Aorta (tissue), 5 donors: ENCODE measurements at regions not wholly inside any gene's neighbourhood (a gene's known extent, or its start where the extent isn't known, plus 50 kb on each side); places are given as distances from the start of the nearest gene placed in this dataset.
"Not testable (repeated sequence)": the region's sequence is repeated elsewhere in the genome, so short reads cannot be mapped to it uniquely, and the experiment has no call there.

ENCODE experiments used
- ATAC-seq: fragments of 200-7000 bp; cut with Tn5 transposase; one replicate; pipeline ENCODE4 v1.9.1; 2022; ENCODE audit warnings: moderate library complexity; ENCODE audit not compliant: low FRiP score
- DNase-seq, 2 donors: peaks; one replicate each; pipeline ENCODE4 v3.0.0-alpha.2; 2020
- H3K27ac ChIP-seq, 2 donors: one replicate each; pipeline ENCODE4 v1.5.1; 2013; ENCODE audit warnings: low read length in 2 of 2, mild to moderate bottlenecking in 2 of 2, moderate library complexity in 2 of 2, control low read depth in 1 of 2, inconsistent platforms in 1 of 2, low read depth in 1 of 2
- H3K27me3 ChIP-seq, 2 donors: one replicate each; pipeline ENCODE4 v1.6.1; 2013; ENCODE audit warnings: control low read depth in 1 of 2, low read length in 1 of 2, mild to moderate bottlenecking in 1 of 2, moderate library complexity in 1 of 2; ENCODE audit not compliant: insufficient read depth in 2 of 2, control insufficient read depth in 1 of 2
- H3K36me3 ChIP-seq, 2 donors: one replicate each; pipeline ENCODE4 v1.6.1; 2013; ENCODE audit warnings: control low read depth in 1 of 2, low read length in 1 of 2, mild to moderate bottlenecking in 1 of 2; ENCODE audit not compliant: insufficient read depth in 2 of 2, control insufficient read depth in 1 of 2
- H3K4me1 ChIP-seq, 2 donors: one replicate each; pipeline ENCODE4 v1.6.1; 2013; ENCODE audit warnings: low read length in 2 of 2, control low read depth in 1 of 2, mild to moderate bottlenecking in 1 of 2, moderate library complexity in 1 of 2; ENCODE audit not compliant: insufficient read depth in 2 of 2, control insufficient read depth in 1 of 2
- H3K4me3 ChIP-seq, 2 donors: one replicate each; pipeline ENCODE4 v1.5.1; 2013; ENCODE audit warnings: low read length in 2 of 2, control low read depth in 1 of 2, mild to moderate bottlenecking in 1 of 2
- H3K9me3 ChIP-seq: one replicate; pipeline ENCODE4 v1.6.1; 2013; ENCODE audit warnings: mild to moderate bottlenecking, low read length; ENCODE audit not compliant: control insufficient read depth
- WGBS, 2 donors: extraction: QIAGEN DNeasy Blood & Tissue Kit; methylation state at CpG; one replicate each; pipeline ENCODE4 v1.1.7; 2013; 5-methylcytosine and 5-hydroxymethylcytosine counted together
- intact Hi-C, 2 donors: fragments of 100-400 bp; cut with DNase I; formaldehyde crosslinking; loops; one replicate each; pipeline versions ENCODE4 v1.14.2 to v1.15.0; 2022
- donor health status: healthy with polysubstance abuse.
- donor health status: Bipolar disorder and iron deficiency.
- donor health status: DM: no; HTN: no; CAD: no.
- donor health status: DM: no; HTN: no; CAD: no.
- donor health status: DM: yes; HTN: yes; CAD: no.

DNA sequence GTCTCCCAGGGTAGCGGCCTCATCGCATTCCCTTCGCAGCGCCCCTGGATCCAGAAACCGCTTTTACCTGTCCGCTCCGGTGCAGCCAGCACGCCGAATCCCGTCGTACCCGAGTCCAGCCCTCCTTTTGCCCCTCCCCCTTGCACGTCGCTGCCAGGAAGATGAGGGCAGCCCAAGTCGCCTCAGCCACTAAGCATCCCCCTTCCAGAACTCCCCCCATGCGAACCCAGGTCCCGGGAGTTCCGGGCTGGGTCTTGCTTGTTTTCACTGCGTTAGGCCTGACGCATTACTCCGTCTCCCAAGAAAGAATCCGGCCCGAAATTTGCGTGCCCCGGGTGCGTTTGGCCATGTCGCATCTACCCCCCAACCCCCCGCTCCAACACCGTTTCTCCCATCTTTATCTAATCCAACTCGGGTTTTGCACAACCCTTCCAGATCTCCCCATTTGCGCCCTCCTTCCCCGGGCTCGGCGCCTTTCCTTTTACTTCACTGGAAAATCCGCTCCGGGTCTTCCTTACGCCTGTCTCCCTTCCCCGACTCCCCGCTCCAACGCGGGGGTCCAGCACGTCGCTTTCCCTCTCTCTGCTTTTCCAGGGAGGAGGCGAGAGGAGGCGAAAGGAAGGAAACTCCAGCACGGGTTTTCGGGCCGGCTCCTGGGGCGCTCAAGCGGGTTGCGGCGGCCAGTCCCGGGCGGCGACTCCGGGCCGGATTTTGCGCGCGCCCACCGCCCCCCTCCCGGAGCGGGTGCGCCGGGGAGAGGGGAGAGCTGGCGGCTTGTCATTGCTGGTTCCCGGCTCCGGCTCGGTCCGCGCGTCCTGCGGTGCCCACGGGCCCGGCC, 116.0 kb downstream of the CRLF3 start:
- H3K27me3 ChIP-seq, H3K9me3 ChIP-seq, H3K27ac ChIP-seq, H3K36me3 ChIP-seq, H3K4me1 ChIP-seq, intact Hi-C loops: not testable (repeated sequence)
- WGBS, 2 donors, result 0 to 1% methylated on average over 43 to 75 of the region's 75 CpGs
- ATAC-seq (peak; percentile 89), DNase-seq (peak; percentile 93)
- H3K4me3 ChIP-seq, result peak overlapping the region; percentile 42 to 82

DNA sequence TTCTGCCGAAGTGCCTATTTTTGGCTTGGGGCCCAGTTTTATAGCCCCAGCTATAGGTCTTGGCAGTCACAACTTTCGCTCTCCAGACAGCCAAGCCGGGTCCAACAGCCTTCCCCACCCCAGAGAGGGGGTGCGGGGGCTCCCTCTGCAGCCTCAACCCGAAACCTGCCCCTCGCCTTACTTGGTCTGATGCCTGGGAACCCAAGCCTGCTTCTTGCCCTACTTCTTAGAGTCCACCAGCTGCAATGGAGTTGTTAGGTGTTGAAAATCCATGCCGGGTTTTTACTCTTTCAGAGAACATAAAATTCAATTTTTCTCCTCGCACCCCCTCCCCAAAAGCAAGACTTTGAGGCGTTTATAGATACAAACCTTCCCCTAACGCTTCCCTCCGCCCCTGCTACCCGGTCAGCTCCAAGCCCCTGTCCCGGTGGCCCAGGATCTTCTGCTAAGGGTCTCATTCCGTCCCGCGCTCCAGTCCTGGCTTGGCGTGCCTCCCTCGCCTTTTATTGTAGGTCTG, 116.7 kb downstream of the CRLF3 start:
- DNase-seq, intact Hi-C loops, H3K27me3 ChIP-seq, H3K36me3 ChIP-seq, H3K9me3 ChIP-seq, H3K27ac ChIP-seq, H3K4me1 ChIP-seq: not testable (repeated sequence)
- WGBS, 2 donors, result 1 to 2% methylated on average over 18 of the region's 18 CpGs
- peak; percentile 49 for ATAC-seq
- H3K4me3 ChIP-seq, result peak overlapping the region in 1 of 2 donors; percentile 82

DNA sequence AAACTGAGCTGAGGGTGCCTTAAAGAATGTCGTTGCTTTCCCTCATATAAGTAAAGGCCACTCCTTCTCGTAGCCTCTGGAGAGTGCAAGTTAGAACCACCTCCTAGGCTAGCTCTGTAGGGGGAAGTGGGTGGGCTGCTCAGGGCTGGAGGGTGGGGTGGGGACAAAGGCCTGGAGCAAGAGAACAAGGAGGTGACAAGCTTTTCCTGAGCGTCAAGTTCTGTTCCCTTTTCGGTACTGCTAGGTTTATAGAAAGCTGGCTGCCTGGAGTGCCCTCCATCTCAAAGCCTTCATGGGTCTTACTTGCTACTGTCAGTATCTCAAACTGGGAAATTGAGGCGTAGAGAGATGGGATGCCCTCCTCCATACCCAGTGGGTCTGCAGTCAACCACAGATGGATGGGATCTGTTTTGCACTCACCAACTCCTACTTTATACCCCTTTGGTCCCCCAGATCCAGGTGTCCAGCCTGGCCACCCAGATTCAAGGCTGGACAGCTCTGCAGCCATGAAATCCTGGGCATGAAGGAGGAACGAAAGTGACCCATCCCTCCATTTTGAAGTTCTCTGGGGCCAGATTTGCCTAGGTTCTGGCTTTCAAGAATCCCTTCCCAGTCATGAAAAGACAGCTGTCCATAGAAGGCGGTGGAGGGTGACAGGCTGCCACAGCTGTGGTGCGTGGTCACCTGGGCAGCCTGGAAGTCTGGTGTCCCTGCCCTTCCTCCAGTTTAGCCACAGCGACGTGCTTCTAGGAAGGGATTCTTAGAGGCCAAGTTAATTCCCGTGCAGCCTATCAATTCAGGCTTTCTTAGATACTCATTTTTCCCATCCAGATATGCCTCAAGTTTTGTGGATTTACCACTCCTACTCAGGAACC, 117.8 kb downstream of the CRLF3 start:
- DNase-seq, H3K4me3 ChIP-seq, H3K27ac ChIP-seq, H3K27me3 ChIP-seq, intact Hi-C loops, ATAC-seq, H3K36me3 ChIP-seq, H3K9me3 ChIP-seq, H3K4me1 ChIP-seq: not testable (repeated sequence)
- WGBS, 2 donors, result 40 to 48% methylated on average over 11 of the region's 11 CpGs

DNA sequence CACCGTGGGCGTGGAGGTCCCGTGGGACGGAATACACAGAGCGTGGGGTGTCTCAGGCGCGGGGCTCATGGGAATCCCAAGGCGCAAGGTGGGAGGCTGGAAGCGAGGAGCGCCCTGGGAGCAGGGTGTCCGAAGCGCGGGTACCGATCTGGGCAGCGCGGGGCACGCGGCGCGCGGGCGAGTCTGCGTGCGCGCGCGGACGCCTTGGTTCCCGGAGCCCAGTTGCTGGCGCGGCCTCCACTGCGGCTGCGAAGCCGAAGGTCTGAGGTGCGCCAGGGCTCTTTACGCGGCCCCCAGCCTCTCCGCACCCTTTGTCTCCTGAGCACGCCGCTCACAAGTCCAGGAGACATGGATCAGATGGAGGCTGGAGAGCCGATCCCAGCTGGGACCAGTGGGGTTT, 118.5 kb downstream of the CRLF3 start:
- ATAC-seq, H3K27ac ChIP-seq, H3K9me3 ChIP-seq, intact Hi-C loops, DNase-seq, H3K36me3 ChIP-seq, H3K4me1 ChIP-seq, H3K27me3 ChIP-seq, H3K4me3 ChIP-seq: not testable (repeated sequence)
- WGBS, 2 donors, result 2% methylated on average over 24 to 41 of the region's 41 CpGs

DNA sequence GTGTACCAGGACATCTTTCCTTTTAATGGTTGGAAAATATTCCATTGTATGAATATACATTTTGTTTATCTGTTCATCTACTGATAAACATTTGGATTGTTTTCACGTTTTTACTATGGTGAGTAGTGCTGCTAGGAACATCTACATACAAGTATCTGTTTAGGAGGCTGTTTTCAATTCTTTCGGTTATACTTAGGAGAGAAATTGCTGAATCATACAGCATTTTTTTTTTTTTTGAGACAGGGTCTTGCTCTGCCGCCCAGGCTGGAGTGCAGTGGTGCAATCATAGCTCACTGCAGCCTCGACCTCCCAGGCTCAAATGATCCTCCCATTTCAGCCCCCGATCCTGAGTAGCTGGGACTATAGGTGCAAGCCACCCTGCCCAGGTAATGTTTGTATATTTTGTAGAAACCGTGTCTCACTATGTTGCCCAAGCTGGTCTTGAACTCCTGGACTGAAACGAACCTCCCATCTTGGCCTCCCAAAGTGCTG, 122.9 kb downstream of the CRLF3 start:
- Histone ChIP-seq H3K4me3 (no peak overlapping the region), H3K27ac (no peak overlapping the region), H3K4me1 (no peaks in the 10 kb centered on the region), H3K9me3 (no peaks in the 10 kb centered on the region), H3K36me3 (no peaks in the 10 kb centered on the region), H3K27me3 (no peaks in the 10 kb centered on the region)
- ATAC-seq (no peak), DNase-seq (no peak)
- 64 to 66% methylated on average over 7 of the region's 7 CpGs for WGBS, 2 donors
- intact Hi-C loops, result no loop called here

DNA sequence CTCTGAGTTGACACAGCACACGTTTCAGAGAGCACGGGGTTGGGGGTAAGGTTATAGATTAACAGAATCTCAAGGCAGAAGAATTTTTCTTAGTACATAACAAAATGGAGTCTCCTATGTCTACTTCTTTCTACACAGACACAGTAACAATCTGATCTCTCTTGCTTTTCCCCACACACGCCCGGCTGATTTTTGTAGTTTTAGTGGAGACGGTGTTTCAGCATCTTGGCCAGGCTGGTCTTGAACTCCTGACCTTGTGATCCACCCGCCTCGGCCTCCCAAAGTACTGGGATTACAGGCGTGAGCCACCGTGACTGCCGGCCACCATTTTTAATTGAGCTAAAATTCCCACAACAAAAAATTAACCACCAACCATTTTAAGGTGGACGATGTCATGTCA, 123.7 kb downstream of the CRLF3 start:
- intact Hi-C loops, H3K4me1 ChIP-seq, H3K27ac ChIP-seq, H3K9me3 ChIP-seq, ATAC-seq, DNase-seq, H3K36me3 ChIP-seq, H3K4me3 ChIP-seq, H3K27me3 ChIP-seq: not testable (repeated sequence)
- 56 to 62% methylated on average over 9 of the region's 11 CpGs for WGBS, 2 donors

DNA sequence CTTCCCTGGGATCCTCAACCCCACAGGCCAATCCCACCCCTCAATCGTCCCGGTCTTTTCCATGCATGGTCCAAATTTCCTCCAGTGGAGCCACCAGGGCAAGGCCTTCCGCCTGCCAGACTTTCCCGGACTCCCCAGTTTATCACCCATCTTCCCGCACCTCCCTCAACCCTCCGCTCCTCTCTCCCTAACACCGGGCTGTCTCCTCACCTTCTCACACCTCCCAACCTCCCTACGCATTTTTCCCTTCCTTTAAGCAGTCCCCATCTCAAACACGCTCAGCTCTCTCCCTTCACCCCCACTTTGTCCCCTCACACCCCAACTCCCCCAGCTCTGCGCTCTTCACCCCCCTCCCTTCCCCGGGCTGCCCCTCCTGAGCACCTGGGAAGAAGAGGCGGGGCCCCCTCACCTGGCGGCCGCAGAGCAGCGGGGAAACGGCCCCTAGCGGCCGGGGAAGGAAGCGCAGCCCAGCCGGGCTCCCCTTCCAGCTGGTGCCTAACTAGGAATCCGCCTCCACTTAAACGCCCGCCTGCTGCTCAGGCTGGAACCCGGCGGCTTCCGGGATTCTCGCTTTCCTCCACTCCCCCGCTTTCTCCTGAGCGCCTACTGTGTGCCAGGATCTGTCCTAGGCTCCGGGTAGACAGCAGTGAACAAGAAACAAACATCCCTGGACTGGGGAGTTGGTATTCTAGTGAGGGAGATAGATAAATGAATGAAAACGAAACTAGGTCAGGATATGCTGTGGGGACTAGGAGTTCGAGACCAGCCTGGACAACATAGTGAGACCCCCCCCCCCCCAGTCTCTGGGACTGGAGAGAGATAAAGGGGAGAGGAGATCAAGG, 126.7 kb downstream of the CRLF3 start:
- H3K27ac ChIP-seq, H3K36me3 ChIP-seq, H3K9me3 ChIP-seq, H3K27me3 ChIP-seq, intact Hi-C loops, H3K4me1 ChIP-seq: not testable (repeated sequence)
- peak; percentile 84 for ATAC-seq
- 6 to 7% methylated on average over 25 to 32 of the region's 32 CpGs for WGBS, 2 donors
- peak; percentile 63 to 88 for DNase-seq
- peak overlapping the region in 1 of 2 donors; percentile 26 for H3K4me3 ChIP-seq

DNA sequence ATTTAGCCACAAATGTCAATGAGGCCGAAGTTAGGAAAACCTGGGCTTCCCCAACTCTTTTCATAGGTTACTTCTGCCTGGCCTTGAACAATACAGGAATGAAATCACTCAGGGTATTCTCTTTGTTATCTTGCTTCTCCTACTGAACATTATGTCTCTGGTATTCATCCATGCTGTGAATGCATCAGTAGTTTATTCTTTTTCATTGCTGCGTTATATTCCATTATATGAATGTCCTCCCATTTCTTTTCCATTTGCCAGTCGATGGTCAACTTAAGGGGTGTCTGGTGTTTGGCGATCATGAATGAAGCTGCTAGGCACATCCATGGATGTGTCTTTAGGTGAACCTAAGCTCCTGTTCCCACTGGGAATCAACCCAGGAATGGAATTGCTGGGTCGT, 128.3 kb downstream of the CRLF3 start:
- no peak for ATAC-seq
- Histone ChIP-seq H3K4me3 (no peak overlapping the region), H3K36me3 (no peaks in the 10 kb centered on the region), H3K9me3 (no peaks in the 10 kb centered on the region), H3K4me1 (no peaks in the 10 kb centered on the region), H3K27me3 (no peaks in the 10 kb centered on the region), H3K27ac (no peak overlapping the region)
- 89 to 92% methylated on average over 5 of the region's 5 CpGs for WGBS, 2 donors
- DNase-seq, result no peak
- intact Hi-C loops, result no loop called here
